Activated T-helper 17 cell treated with anti-CD3 and anti-CD28 coated beads, Interleukin-2, amount 50 U/mL, for 72 hours (primary cell): ENCODE measurements at regions not wholly inside any gene's neighbourhood (a gene's known extent, or its start where the extent isn't known, plus 50 kb on each side); places are given as distances from the start of the nearest gene placed in this dataset.

Source experiments
- ATAC-seq: fragments of 150-1000 bp; cut with Tn5 transposase; replicated peaks from 2 replicates; pipeline ENCODE4 v1.10.0; 2021; ENCODE audit warnings: mild to moderate bottlenecking, moderate library complexity
- H3K27ac Mint-ChIP-seq: one replicate; pipeline ENCODE4 v1.8.0; 2022; ENCODE audit warnings: mixed read lengths
- H3K27me3 Mint-ChIP-seq: one replicate; pipeline ENCODE4 v1.8.0; 2022; ENCODE audit warnings: mixed read lengths
- H3K36me3 Mint-ChIP-seq: one replicate; pipeline ENCODE4 v1.8.0; 2022; ENCODE audit warnings: low read depth, mild to moderate bottlenecking, mixed read lengths
- H3K4me1 Mint-ChIP-seq: one replicate; pipeline ENCODE4 v1.8.0; 2022; ENCODE audit warnings: mixed read lengths
- H3K4me3 Mint-ChIP-seq: one replicate; pipeline ENCODE4 v1.8.0; 2022; ENCODE audit warnings: mild to moderate bottlenecking, mixed read lengths
- H3K9me3 Mint-ChIP-seq: one replicate; pipeline ENCODE4 v1.8.0; 2022; ENCODE audit warnings: mixed read lengths

DNA sequence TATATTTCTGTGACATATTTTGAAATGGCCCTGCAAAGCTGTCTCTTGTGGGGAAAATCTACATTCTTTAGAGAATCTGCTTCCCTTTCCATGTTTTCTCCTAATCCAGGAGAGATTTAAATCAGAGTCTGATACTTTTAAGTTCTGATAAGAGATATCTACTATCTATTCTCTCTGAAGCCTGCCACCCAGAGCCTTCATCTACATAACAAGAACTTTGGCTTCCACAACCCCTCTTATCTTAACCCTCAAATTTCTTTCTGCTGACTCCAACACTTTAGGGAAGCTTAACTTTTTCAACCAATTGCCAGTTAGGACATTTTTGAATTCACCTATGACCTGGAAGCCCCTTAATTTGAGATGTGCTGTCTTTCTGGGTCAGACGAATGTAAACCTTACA is 965.2 kb downstream of the TBC1D22A start:
- Mint-ChIP-seq H3K9me3 (peaks cover 9% of the 10 kb centered on the region), H3K36me3 (no peaks in the 10 kb centered on the region), H3K27ac (no peak overlapping the region), H3K4me3 (no peak overlapping the region), H3K4me1 (no peaks in the 10 kb centered on the region), H3K27me3 (peaks cover 12% of the 10 kb centered on the region)
- ATAC-seq = no peak

DNA sequence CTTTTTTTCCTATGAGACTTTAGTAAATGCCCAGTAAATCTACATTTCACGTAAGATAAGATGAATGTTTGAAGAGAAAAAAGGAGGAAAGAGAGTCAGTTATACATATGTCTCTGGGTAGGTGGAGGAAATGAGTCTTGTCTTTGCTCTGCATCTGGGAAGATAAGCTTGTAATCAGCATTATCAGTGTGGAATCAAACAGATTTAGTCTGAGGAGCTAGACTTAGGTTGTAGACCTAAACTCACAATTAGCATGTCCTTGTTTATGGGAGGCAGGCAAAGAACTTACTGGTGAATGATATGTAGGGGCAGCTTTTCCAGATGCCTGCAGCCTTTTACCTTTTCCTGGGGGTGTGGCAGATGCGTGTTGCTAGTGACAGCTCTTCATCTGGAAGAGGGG is 962.3 kb downstream of the TBC1D22A start:
- no peaks in the 10 kb centered on the region for H3K36me3 Mint-ChIP-seq
- peaks cover 16% of the 10 kb centered on the region for H3K27me3 Mint-ChIP-seq
- H3K4me1 Mint-ChIP-seq = no peaks in the 10 kb centered on the region
- no peak overlapping the region for H3K27ac Mint-ChIP-seq
- H3K4me3 Mint-ChIP-seq = no peak overlapping the region
- no peak for ATAC-seq
- H3K9me3 Mint-ChIP-seq = no peaks in the 10 kb centered on the region

DNA sequence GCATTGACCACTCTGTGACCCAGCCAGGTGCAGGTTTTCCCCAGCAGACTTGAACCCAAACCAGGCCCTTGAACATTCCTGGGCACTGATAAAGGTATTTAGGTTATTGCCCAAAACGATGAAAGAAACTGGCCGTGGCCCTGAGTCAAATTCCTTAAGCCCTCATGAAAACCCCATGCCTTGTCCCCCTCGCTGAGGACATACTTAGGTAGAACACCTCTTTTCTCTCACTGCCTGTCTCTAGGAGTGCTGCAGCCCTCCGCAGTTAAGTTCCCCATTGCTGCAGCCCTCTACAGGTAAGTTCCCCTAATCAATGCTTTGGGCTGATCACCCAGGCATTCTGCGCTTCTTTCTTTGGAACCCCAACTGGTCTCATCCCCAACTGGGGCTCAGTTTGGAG is 961.6 kb downstream of the TBC1D22A start:
- no peak for ATAC-seq
- H3K4me1 Mint-ChIP-seq = no peaks in the 10 kb centered on the region
- H3K4me3 Mint-ChIP-seq = no peak overlapping the region
- no peaks in the 10 kb centered on the region for H3K36me3 Mint-ChIP-seq
- peaks cover 20% of the 10 kb centered on the region for H3K27me3 Mint-ChIP-seq
- H3K27ac Mint-ChIP-seq = no peak overlapping the region
- H3K9me3 Mint-ChIP-seq = no peaks in the 10 kb centered on the region

GRCh38 chr22:47718337-47718736 is 955.9 kb downstream of the TBC1D22A start:
- Mint-ChIP-seq H3K36me3 (no peaks in the 10 kb centered on the region), H3K27me3 (peaks cover 16% of the 10 kb centered on the region), H3K4me3 (no peak overlapping the region), H3K4me1 (no peaks in the 10 kb centered on the region), H3K27ac (no peak overlapping the region), H3K9me3 (no peaks in the 10 kb centered on the region)
- no peak for ATAC-seq

DNA sequence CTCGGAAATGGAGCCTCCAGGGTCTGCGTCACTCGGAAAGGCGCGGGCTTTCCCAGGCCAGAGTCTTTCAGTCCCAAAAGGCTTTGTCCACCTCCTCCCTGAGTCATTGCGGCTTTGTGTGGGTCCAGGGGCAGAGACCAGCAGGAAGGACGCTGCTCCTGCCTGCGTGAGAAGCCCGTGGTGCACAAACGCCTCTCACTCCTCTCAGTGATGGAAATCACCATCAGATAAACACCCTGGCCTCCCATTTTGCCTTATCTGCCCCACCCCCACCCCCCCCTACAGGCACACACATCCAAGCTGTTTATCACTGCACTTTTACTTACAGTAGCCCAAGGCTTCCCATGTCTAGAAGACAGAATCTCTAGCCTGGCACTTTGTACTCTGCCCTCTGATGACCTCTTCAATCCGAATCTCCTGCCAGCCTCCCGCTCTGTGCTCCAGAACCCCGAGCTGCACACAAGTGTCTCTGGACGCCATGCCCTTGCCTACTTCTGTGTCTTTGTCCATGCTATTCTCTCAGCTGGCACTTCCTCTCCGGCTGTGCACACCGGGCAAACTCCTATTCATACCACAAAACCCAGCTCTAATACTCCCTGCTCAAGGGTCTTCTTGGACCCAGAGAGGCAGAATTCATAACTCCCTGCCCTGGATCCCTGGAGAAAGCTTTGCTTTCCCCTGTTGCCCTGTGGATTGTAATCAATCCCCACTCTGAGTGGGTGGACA is 954.6 kb downstream of the TBC1D22A start:
- Mint-ChIP-seq H3K9me3 (no peaks in the 10 kb centered on the region), H3K27me3 (peaks cover 20% of the 10 kb centered on the region), H3K36me3 (no peaks in the 10 kb centered on the region), H3K4me1 (no peaks in the 10 kb centered on the region), H3K4me3 (no peak overlapping the region), H3K27ac (no peak overlapping the region)
- ATAC-seq = no peak

- no peak for ATAC-seq
- H3K9me3 Mint-ChIP-seq = no peaks in the 10 kb centered on the region
- H3K27me3 Mint-ChIP-seq = peaks cover 15% of the 10 kb centered on the region
- no peaks in the 10 kb centered on the region for H3K4me1 Mint-ChIP-seq
- no peaks in the 10 kb centered on the region for H3K36me3 Mint-ChIP-seq
- H3K4me3 Mint-ChIP-seq = no peak overlapping the region
- no peak overlapping the region for H3K27ac Mint-ChIP-seq
Observed at GRCh38 chr22:47715866-47716578, 953.6 kb downstream of the TBC1D22A start.

GRCh38 chr22:47713941-47714340 is 951.5 kb downstream of the TBC1D22A start:
- Mint-ChIP-seq H3K4me3 (no peak overlapping the region), H3K4me1 (no peaks in the 10 kb centered on the region), H3K27ac (no peak overlapping the region), H3K9me3 (no peaks in the 10 kb centered on the region), H3K27me3 (peaks cover 14% of the 10 kb centered on the region), H3K36me3 (no peaks in the 10 kb centered on the region)
- no peak for ATAC-seq

- H3K4me1 Mint-ChIP-seq = no peaks in the 10 kb centered on the region
- no peaks in the 10 kb centered on the region for H3K36me3 Mint-ChIP-seq
- H3K9me3 Mint-ChIP-seq = no peaks in the 10 kb centered on the region
- ATAC-seq = no peak
- no peak overlapping the region for H3K27ac Mint-ChIP-seq
- H3K27me3 Mint-ChIP-seq = peaks cover 21% of the 10 kb centered on the region
- H3K4me3 Mint-ChIP-seq = no peak overlapping the region
Observed at GRCh38 chr22:47710135-47710534, 947.7 kb downstream of the TBC1D22A start.

DNA sequence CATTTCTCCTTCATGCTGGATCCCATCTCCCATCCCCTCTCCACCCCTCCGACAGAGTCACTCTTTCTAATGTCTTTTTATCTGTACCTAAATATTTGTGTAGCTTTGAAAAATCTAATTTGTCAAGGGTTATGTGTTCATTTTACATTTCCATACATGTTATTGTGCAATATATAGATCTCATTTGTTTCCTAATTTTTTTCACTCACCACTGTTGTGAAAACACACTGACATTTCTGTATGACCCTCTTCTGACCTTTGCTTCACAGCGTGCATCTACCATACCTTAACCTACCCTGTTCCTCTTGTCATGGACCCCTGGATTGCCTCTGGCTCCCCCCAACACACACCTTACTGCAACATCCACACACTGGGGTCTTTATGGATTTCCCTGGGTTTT is 942.9 kb downstream of the TBC1D22A start:
- Mint-ChIP-seq H3K4me1 (no peaks in the 10 kb centered on the region), H3K27ac (no peak overlapping the region), H3K4me3 (no peak overlapping the region), H3K36me3 (no peaks in the 10 kb centered on the region), H3K9me3 (no peaks in the 10 kb centered on the region), H3K27me3 (peaks cover 16% of the 10 kb centered on the region)
- ATAC-seq = no peak

GRCh38 chr22:47698906-47699305 is 936.5 kb downstream of the TBC1D22A start:
- Mint-ChIP-seq H3K36me3 (no peaks in the 10 kb centered on the region), H3K27ac (no peak overlapping the region), H3K4me3 (no peak overlapping the region), H3K4me1 (no peaks in the 10 kb centered on the region), H3K9me3 (no peaks in the 10 kb centered on the region), H3K27me3 (peaks cover 6% of the 10 kb centered on the region)
- no peak for ATAC-seq

DNA sequence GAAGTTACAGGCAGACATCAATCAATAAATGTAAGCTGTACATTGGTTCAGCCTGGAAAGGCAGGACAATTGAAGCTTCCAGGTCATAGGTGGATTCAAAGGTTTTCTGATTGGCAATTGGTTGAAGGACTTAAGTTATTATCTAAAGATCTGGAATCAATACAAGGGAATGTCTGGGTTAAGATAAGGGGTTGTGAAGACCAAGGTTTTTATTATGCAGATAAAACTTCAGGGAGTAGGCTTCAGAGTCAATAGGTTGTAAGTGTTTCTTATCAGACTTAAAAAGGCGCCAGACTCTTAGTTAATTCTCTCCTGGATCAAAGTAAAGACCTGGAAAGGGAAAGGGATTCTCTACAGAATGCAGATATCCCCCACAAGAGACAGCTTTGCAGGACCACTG is 935.4 kb downstream of the TBC1D22A start:
- H3K4me1 Mint-ChIP-seq = no peaks in the 10 kb centered on the region
- no peaks in the 10 kb centered on the region for H3K9me3 Mint-ChIP-seq
- H3K36me3 Mint-ChIP-seq = no peaks in the 10 kb centered on the region
- no peak overlapping the region for H3K4me3 Mint-ChIP-seq
- H3K27me3 Mint-ChIP-seq = peaks cover 6% of the 10 kb centered on the region
- ATAC-seq = no peak
- H3K27ac Mint-ChIP-seq = no peak overlapping the region

GRCh38 chr22:47696776-47697175 is 934.3 kb downstream of the TBC1D22A start:
- ATAC-seq = no peak
- Mint-ChIP-seq H3K27ac (no peak overlapping the region), H3K4me1 (no peaks in the 10 kb centered on the region), H3K4me3 (no peak overlapping the region), H3K9me3 (no peaks in the 10 kb centered on the region), H3K27me3 (peaks cover 6% of the 10 kb centered on the region), H3K36me3 (no peaks in the 10 kb centered on the region)

DNA sequence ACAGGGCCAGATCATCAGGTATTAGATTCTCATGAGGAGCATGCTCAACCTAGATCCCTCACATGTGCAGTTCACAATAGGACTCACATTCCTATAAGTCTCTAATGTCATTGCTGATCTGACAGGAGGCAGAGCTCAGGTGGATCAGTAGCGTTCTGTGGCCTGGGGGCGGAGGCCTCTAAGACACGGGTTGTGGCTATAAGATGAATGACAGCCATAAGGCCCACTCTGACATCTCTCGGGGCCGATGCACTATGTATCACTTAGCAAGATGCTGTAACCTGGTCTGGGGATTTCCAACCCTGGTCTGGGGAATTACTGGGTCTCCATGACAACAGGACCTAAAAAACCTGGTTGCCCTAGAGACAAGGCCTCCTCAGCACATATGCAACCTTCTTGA is 932.7 kb downstream of the TBC1D22A start:
- Mint-ChIP-seq H3K36me3 (no peaks in the 10 kb centered on the region), H3K27me3 (peaks cover 6% of the 10 kb centered on the region), H3K4me1 (no peaks in the 10 kb centered on the region), H3K4me3 (no peak overlapping the region), H3K27ac (no peak overlapping the region), H3K9me3 (no peaks in the 10 kb centered on the region)
- ATAC-seq = peak; percentile 39

GRCh38 chr22:47694536-47695130 is 932.2 kb downstream of the TBC1D22A start:
- Mint-ChIP-seq H3K4me1 (no peaks in the 10 kb centered on the region), H3K9me3 (no peaks in the 10 kb centered on the region), H3K27me3 (peaks cover 6% of the 10 kb centered on the region), H3K27ac (no peak overlapping the region), H3K36me3 (no peaks in the 10 kb centered on the region), H3K4me3 (no peak overlapping the region)
- ATAC-seq = no peak

DNA sequence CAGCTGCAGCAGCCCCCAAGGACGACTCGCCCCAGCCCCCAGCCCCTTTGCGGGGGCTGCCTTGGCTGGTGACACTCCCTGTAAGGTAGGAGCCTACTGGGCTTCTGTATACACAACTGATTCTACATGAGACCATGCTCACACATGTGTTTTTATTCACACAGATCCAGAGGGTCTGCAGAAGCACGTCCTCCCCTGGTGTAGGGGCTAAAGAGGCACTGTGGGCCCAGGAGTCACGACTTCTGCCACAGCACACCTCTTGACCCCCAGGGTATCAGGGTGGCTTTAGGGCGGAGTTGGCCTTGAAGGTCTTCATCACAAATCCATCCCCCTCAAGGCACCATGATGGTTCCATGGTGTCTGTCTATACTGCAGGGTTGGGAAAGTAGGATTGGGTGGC is 931.2 kb downstream of the TBC1D22A start:
- peaks cover 6% of the 10 kb centered on the region for H3K27me3 Mint-ChIP-seq
- ATAC-seq = no peak
- no peaks in the 10 kb centered on the region for H3K36me3 Mint-ChIP-seq

More for the DNA sequence above, 931.2 kb downstream of the TBC1D22A start:
- H3K9me3 Mint-ChIP-seq = no peaks in the 10 kb centered on the region
- H3K4me3 Mint-ChIP-seq = no peak overlapping the region
- no peak overlapping the region for H3K27ac Mint-ChIP-seq
- no peaks in the 10 kb centered on the region for H3K4me1 Mint-ChIP-seq
